C4-2B (cell line): ENCODE measurements at regions not wholly inside any gene's neighbourhood (a gene's known extent, or its start where the extent isn't known, plus 50 kb on each side); places are given as distances from the start of the nearest gene placed in this dataset.

ENCODE experiments used
- ZFX ChIP-seq: fragments of 450-650 bp; IDR thresholded peaks from 2 replicates; pipeline ENCODE4 v1.6.1; 2017
- TF ChIP-seq, protein P1 (sequence below): fragments of 450-650 bp; conservative IDR thresholded peaks from 2 replicates; pipeline ENCODE4 v1.5.1; 2017; ENCODE audit warnings: mild to moderate bottlenecking

GRCh38 chr14:38749936-38750335, 353.1 kb downstream of the SEC23A start:
- TF ChIP-seq, protein P1, sequence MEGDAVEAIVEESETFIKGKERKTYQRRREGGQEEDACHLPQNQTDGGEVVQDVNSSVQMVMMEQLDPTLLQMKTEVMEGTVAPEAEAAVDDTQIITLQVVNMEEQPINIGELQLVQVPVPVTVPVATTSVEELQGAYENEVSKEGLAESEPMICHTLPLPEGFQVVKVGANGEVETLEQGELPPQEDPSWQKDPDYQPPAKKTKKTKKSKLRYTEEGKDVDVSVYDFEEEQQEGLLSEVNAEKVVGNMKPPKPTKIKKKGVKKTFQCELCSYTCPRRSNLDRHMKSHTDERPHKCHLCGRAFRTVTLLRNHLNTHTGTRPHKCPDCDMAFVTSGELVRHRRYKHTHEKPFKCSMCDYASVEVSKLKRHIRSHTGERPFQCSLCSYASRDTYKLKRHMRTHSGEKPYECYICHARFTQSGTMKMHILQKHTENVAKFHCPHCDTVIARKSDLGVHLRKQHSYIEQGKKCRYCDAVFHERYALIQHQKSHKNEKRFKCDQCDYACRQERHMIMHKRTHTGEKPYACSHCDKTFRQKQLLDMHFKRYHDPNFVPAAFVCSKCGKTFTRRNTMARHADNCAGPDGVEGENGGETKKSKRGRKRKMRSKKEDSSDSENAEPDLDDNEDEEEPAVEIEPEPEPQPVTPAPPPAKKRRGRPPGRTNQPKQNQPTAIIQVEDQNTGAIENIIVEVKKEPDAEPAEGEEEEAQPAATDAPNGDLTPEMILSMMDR = no peak
- no peak for TF ChIP-seq ZFX
